ENCODE measurements at regions not wholly inside any gene's neighbourhood (a gene's known extent, or its start where the extent isn't known, plus 50 kb on each side); places are given as distances from the start of the nearest gene placed in this dataset.

- TF ChIP-seq EZH2phosphoT487 (IDR thresholded peaks at IDR 0.05; ENCODE audit: borderline replicate concordance, low read depth): no peak
- TF ChIP-seq FOXJ3 (CRISPR knock-in tag; IDR thresholded peaks at IDR 0.05): no peak
- TF ChIP-seq CTCF (IDR thresholded peaks at IDR 0.05): no peak
- TF ChIP-seq POLR2AphosphoS5 (IDR thresholded peaks at IDR 0.05; ENCODE audit: low read depth, low read length): no peak
- TF ChIP-seq RCOR1 (IDR thresholded peaks at IDR 0.05; ENCODE audit: low read length): no peak
- TF ChIP-seq RAD21 (IDR thresholded peaks at IDR 0.05; ENCODE audit: low read length): no peak
Measured at GRCh38 chr4:124390861-124391260, 321.7 kb downstream of the ANKRD50 start.

Measured in SK-N-SH (cell line).